CD14-positive monocyte (primary cell): ENCODE measurements at regions not wholly inside any gene's neighbourhood (a gene's known extent, or its start where the extent isn't known, plus 50 kb on each side); places are given as distances from the start of the nearest gene placed in this dataset.

Source experiments
- DNase-seq, 3 donors: peaks; one replicate each; pipeline ENCODE4 v3.0.0-alpha.2; 2011 to 2022
- H2AFZ ChIP-seq: 2 replicates; pipeline ENCODE4 v1.6.0; 2012; ENCODE audit warnings: mild to moderate bottlenecking, low read depth, low read length, inconsistent platforms; ENCODE audit not compliant: insufficient read depth, poor library complexity, severe bottlenecking
- H3K27ac ChIP-seq, 2 donors: 1 replicate in 1 of 2; 2 replicates in 1 of 2; pipeline ENCODE4 v1.5.1; 2012 to 2013; ENCODE audit warnings: low read length in 2 of 2, control low read depth in 1 of 2, inconsistent platforms in 1 of 2, low read depth in 1 of 2, mild to moderate bottlenecking in 1 of 2
- H3K27me3 ChIP-seq, 2 donors: one replicate each; pipeline versions ENCODE4 v1.6.0 to v1.6.1; 2011 to 2013; ENCODE audit warnings: low read length in 2 of 2; ENCODE audit not compliant: control insufficient read depth in 2 of 2, insufficient read depth in 2 of 2
- H3K36me3 ChIP-seq, 2 donors: replicated peaks in 1 of 2; 1 replicate in 1 of 2; 2 replicates in 1 of 2; pipeline versions ENCODE4 v1.5.1 to v1.6.1; 2012 to 2013; ENCODE audit warnings: low read length in 2 of 2, control low read depth in 1 of 2, inconsistent platforms in 1 of 2, mild to moderate bottlenecking in 1 of 2; ENCODE audit not compliant: insufficient read depth in 2 of 2, control insufficient read depth in 1 of 2
- H3K4me1 ChIP-seq, 2 donors: 1 replicate in 1 of 2; 2 replicates in 1 of 2; pipeline versions ENCODE4 v1.5.1 to v1.6.1; 2012 to 2013; ENCODE audit warnings: low read length in 2 of 2, control low read depth in 1 of 2, inconsistent platforms in 1 of 2, mild to moderate bottlenecking in 1 of 2, moderate library complexity in 1 of 2; ENCODE audit not compliant: insufficient read depth in 2 of 2, control insufficient read depth in 1 of 2
- H3K4me2 ChIP-seq: replicated peaks from 2 replicates; pipeline ENCODE3; 2012; ENCODE audit warnings: low read length, moderate library complexity, mild to moderate bottlenecking; ENCODE audit not compliant: poor library complexity, severe bottlenecking; ENCODE audit errors: extremely low read depth
- H3K4me3 ChIP-seq, 3 experiments: fragments of 200-600 bp in 1 of 3; sonication (generic) in 1 of 3; replicated peaks in 1 of 3; 1 replicate in 2 of 3; 2 replicates in 1 of 3; pipeline ENCODE4 v1.5.1; 2011 to 2013; ENCODE audit warnings: low read length in 3 of 3, mild to moderate bottlenecking in 3 of 3, control low read depth in 2 of 3, low read depth in 2 of 3, inconsistent platforms in 1 of 3, moderate library complexity in 1 of 3
- H3K79me2 ChIP-seq: 2 replicates; pipeline ENCODE4 v1.6.0; 2012; ENCODE audit warnings: mild to moderate bottlenecking, control low read depth, inconsistent platforms, low read length, moderate library complexity; ENCODE audit not compliant: insufficient read depth
- H3K9ac ChIP-seq: 2 replicates; pipeline ENCODE4 v1.6.0; 2017; ENCODE audit warnings: low read length, mild to moderate bottlenecking; ENCODE audit not compliant: insufficient read depth, poor library complexity, severe bottlenecking
- H3K9me3 ChIP-seq, 2 donors: replicated peaks in 1 of 2; 1 replicate in 1 of 2; 2 replicates in 1 of 2; pipeline versions ENCODE4 v1.5.1 to v1.6.1; 2012 to 2013; ENCODE audit warnings: low read length in 2 of 2, control low read depth in 1 of 2; ENCODE audit not compliant: control insufficient read depth in 1 of 2, insufficient read depth in 1 of 2
- H4K20me1 ChIP-seq: 2 replicates; pipeline ENCODE4 v1.6.0; 2012; ENCODE audit warnings: mild to moderate bottlenecking, low read length, control low read depth, moderate library complexity; ENCODE audit not compliant: insufficient read depth
- H3K27ac Mint-ChIP-seq, 7 donors: one replicate each; pipeline ENCODE4 v1.8.0; 2020; ENCODE audit warnings: mild to moderate bottlenecking in 7 of 7, mixed read lengths in 7 of 7, moderate library complexity in 6 of 7, inconsistent platforms in 2 of 7
- H3K27me3 Mint-ChIP-seq, 3 donors: one replicate each; pipeline ENCODE4 v1.8.0; 2021 to 2022; ENCODE audit warnings: low read depth in 3 of 3, mild to moderate bottlenecking in 3 of 3, mixed read lengths in 3 of 3, moderate library complexity in 3 of 3, inconsistent platforms in 1 of 3
- H3K36me3 Mint-ChIP-seq, 2 donors: one replicate each; pipeline ENCODE4 v1.8.0; 2020; ENCODE audit warnings: mixed read lengths in 2 of 2, inconsistent platforms in 1 of 2, mild to moderate bottlenecking in 1 of 2
- H3K4me1 Mint-ChIP-seq: one replicate; pipeline ENCODE4 v1.8.0; 2020; ENCODE audit warnings: mild to moderate bottlenecking, mixed read lengths
- H3K4me3 Mint-ChIP-seq, 2 donors: one replicate each; pipeline ENCODE4 v1.8.0; 2020; ENCODE audit warnings: mild to moderate bottlenecking in 2 of 2, mixed read lengths in 2 of 2, moderate library complexity in 1 of 2
- H3K9me3 Mint-ChIP-seq, 7 donors: one replicate each; pipeline ENCODE4 v1.8.0; 2020 to 2022; ENCODE audit warnings: mixed read lengths in 7 of 7, mild to moderate bottlenecking in 6 of 7, moderate library complexity in 6 of 7, inconsistent platforms in 2 of 7
- CTCF ChIP-seq: fragments of 200-600 bp; IDR thresholded peaks from one replicate; pipeline ENCODE4 v1.8.0; 2022; ENCODE audit warnings: antibody characterized with exemption, mild to moderate bottlenecking
- WGBS: methylation state at CpG from one replicate; pipeline ENCODE4 v1.1.5; 2013; ENCODE audit warnings: missing lambda C conversion rate; ENCODE audit not compliant: insufficient coverage; 5-methylcytosine and 5-hydroxymethylcytosine counted together
- intact Hi-C, 2 donors: fragments of 100-400 bp; cut with micrococcal nuclease; formaldehyde crosslinking; loops; one replicate each; pipeline versions ENCODE4 v1.15.0 to v1.15.1; 2023

GRCh38 chr6:113185299-113185698 lies 671.8 kb upstream of the MARCKS start:
- no peak overlapping the region for H3K4me2 ChIP-seq
- H4K20me1 ChIP-seq = no peaks in the 10 kb centered on the region
- no peak for TF ChIP-seq CTCF
- H3K36me3 ChIP-seq = no peaks in the 10 kb centered on the region
- Mint-ChIP-seq H3K4me3 (no peak overlapping the region), H3K27me3 (peaks cover 0 to 2% (median 0%) of the 10 kb centered on the region in 3 donors), H3K36me3 (no peaks in the 10 kb centered on the region), H3K27ac (no peak overlapping the region), H3K9me3 (peaks cover 0 to 1% (median 0%) of the 10 kb centered on the region in 7 donors), H3K4me1 (no peaks in the 10 kb centered on the region)
- no peaks in the 10 kb centered on the region for H3K4me1 ChIP-seq
- no peak for DNase-seq
- H3K4me3 ChIP-seq = no peak overlapping the region
- H3K27me3 ChIP-seq = no peaks in the 10 kb centered on the region
- intact Hi-C loops = no loop called here
- H2AFZ ChIP-seq = no peak overlapping the region
- no peak overlapping the region for H3K9ac ChIP-seq
- no peaks in the 10 kb centered on the region for H3K79me2 ChIP-seq
- no peak overlapping the region for H3K27ac ChIP-seq
- no peaks in the 10 kb centered on the region for H3K9me3 ChIP-seq

GRCh38 chr6:113187661-113188060 lies 669.5 kb upstream of the MARCKS start:
- H3K27me3 ChIP-seq = no peaks in the 10 kb centered on the region
- no peak overlapping the region for H3K27ac ChIP-seq
- no peak overlapping the region for H3K4me3 ChIP-seq
- WGBS = no CpG with 5 or more reads among the region's 1 CpG
- H3K4me2 ChIP-seq = no peak overlapping the region
- Mint-ChIP-seq H3K4me3 (no peak overlapping the region), H3K36me3 (no peaks in the 10 kb centered on the region), H3K27me3 (peaks cover 0 to 2% (median 2%) of the 10 kb centered on the region in 3 donors), H3K4me1 (no peaks in the 10 kb centered on the region), H3K9me3 (peaks cover 0 to 3% (median 0%) of the 10 kb centered on the region in 7 donors), H3K27ac (no peak overlapping the region)
- H3K4me1 ChIP-seq = no peaks in the 10 kb centered on the region
- no peaks in the 10 kb centered on the region for H3K36me3 ChIP-seq
- no peak for TF ChIP-seq CTCF
- H2AFZ ChIP-seq = no peak overlapping the region
- no peaks in the 10 kb centered on the region for H3K79me2 ChIP-seq
- intact Hi-C loops = no loop called here
- no peak overlapping the region for H3K9ac ChIP-seq
- no peaks in the 10 kb centered on the region for H3K9me3 ChIP-seq
- DNase-seq = no peak
- no peaks in the 10 kb centered on the region for H4K20me1 ChIP-seq
